ENCODE measurements at regions not wholly inside any gene's neighbourhood (a gene's known extent, or its start where the extent isn't known, plus 50 kb on each side); places are given as distances from the start of the nearest gene placed in this dataset.
"Not testable (repeated sequence)": the region's sequence is repeated elsewhere in the genome, so short reads cannot be mapped to it uniquely, and the experiment has no call there.

DNA sequence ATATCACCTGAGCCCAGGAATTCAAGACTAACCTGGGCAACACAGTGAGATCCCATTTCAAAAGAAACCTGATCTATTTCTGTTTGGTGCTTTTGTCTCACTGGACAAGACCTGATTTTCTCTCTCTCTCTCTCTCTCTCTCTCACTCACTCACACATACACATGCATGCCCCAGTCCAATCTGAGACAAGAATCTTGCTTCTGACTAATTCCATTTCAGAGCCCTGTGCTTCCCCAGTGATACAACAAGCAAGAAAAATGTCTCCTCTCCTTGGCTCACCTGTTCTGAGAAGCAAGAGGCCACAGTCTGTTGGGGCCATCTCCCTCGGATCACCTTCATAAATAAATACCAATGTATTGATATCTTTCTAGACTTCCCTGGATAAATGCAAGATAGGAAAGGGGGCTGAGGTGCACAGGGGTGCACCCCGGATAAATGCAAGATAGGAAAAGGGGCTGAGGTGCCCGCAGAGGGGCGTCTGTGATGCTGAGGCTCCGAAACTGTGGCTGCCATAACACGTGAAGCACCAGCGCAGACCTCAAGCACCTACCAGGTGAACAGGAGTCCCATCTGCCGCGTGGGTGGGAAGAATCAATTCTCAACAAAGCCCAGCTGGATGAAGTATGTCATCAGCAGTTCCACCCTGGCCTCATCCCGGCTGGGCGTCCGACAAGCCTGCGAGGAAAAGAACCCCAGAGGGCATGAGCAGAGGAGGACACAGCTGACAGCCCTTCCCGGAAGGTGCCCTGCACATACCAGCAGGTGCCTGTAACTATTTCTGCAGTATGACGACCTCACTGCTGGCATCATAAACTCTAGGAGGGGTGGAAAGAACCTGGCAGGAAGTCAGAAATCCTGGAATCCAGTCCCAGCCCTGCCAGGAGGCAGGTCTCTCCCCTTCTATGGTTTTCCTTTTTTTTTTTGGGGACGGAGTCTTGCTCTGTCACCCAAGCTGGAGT lies 280.0 kb downstream of the GOLGA6L6 start:
- not testable (repeated sequence) for H3K9ac ChIP-seq (ENCODE audit: low read length); FAIRE-seq; H3K4me3 ChIP-seq (ENCODE audit: insufficient read depth, low read depth, low read length); H3K27ac ChIP-seq (ENCODE audit: low read depth, low read length); H3K27me3 Mint-ChIP-seq (ENCODE audit: low read depth, unreplicated experiment); DNase-seq (ENCODE audit: low read depth); H4K20me1 ChIP-seq (ENCODE audit: insufficient read depth, low read length); H3K4me3 Mint-ChIP-seq (ENCODE audit: unreplicated experiment); H3K4me1 ChIP-seq (ENCODE audit: insufficient read depth, low read length); H3K36me3 Mint-ChIP-seq (ENCODE audit: low read depth, unreplicated experiment); H3K27ac Mint-ChIP-seq (ENCODE audit: unreplicated experiment); H3K4me1 Mint-ChIP-seq (ENCODE audit: low read depth, unreplicated experiment); H2AFZ ChIP-seq (ENCODE audit: low read depth, low read length); H3K79me2 ChIP-seq (ENCODE audit: insufficient read depth, low read length); H3K27me3 ChIP-seq (ENCODE audit: insufficient read depth, low read length); H3K4me2 ChIP-seq (ENCODE audit: low read length); H3K36me3 ChIP-seq (ENCODE audit: insufficient read depth, low read length)
- H3K9me3 Mint-ChIP-seq (ENCODE audit: unreplicated experiment): peaks cover 14% of the 10 kb centered on the region
- H3K9me3 ChIP-seq (ENCODE audit: insufficient read depth, low read depth, low read length): peaks cover 18% of the 10 kb centered on the region

DNA sequence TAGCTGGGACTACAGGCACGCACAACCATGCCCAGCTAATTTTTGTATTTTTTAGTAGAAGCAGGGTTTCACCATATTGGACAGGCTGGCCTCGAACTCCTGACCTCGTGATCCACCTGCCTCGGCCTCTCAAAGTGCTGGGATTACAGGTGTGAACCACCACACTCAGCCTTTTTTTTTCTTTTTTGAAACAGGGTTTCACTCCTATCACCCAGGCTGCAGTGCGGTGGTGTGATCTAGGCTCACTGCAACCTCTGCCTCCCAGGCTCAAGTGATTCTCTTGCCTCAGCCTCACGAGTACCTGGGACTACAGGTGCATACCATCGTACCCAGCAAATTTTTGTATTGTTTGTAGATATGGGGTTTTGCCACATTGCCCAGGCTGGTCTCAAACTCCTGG lies 280.9 kb downstream of the GOLGA6L6 start:
- H3K4me3 Mint-ChIP-seq (ENCODE audit: unreplicated experiment); H3K36me3 Mint-ChIP-seq (ENCODE audit: low read depth, unreplicated experiment); H3K27ac ChIP-seq (ENCODE audit: low read depth, low read length); H3K27me3 ChIP-seq (ENCODE audit: insufficient read depth, low read length); H3K9ac ChIP-seq (ENCODE audit: low read length); H3K4me1 ChIP-seq (ENCODE audit: insufficient read depth, low read length); H2AFZ ChIP-seq (ENCODE audit: low read depth, low read length); H3K4me1 Mint-ChIP-seq (ENCODE audit: low read depth, unreplicated experiment); H4K20me1 ChIP-seq (ENCODE audit: insufficient read depth, low read length); H3K4me3 ChIP-seq (ENCODE audit: insufficient read depth, low read depth, low read length); FAIRE-seq; H3K4me2 ChIP-seq (ENCODE audit: low read length); H3K27ac Mint-ChIP-seq (ENCODE audit: unreplicated experiment); H3K27me3 Mint-ChIP-seq (ENCODE audit: low read depth, unreplicated experiment); H3K79me2 ChIP-seq (ENCODE audit: insufficient read depth, low read length); H3K36me3 ChIP-seq (ENCODE audit: insufficient read depth, low read length); DNase-seq (ENCODE audit: low read depth): not testable (repeated sequence)
- H3K9me3 ChIP-seq (ENCODE audit: insufficient read depth, low read depth, low read length): peaks cover 18% of the 10 kb centered on the region
- H3K9me3 Mint-ChIP-seq (ENCODE audit: unreplicated experiment): peaks cover 16% of the 10 kb centered on the region

DNA sequence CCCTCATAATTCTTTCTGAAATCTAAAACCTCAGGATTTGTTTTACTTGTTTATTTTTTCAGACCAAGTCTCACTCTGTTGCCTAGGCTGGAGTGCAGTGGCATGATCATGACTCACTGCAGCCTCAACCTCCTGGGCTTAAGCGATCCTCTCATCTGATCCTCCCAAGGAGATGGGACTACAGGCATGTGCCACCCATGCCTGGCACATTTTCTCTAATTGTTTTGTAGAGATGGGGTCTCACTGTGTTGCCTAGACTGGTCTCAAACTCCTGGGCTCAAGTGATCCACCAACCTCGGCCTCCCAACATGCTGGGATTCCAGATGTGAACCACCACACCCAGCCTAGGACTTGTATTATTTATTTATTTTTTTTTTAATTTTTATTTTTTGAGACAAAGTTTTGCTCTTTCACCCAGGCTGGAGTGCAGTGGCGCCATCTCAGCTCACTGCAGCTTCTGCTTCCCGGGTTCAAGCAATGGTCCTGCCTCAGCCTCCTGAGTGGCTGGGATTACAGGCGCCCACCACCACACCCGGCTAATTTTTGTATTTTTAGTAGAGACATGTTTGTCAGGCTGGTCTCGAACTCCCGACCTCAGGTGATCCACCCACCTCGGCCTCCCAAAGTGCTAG lies 281.9 kb downstream of the GOLGA6L6 start:
- not testable (repeated sequence) for H3K27me3 ChIP-seq (ENCODE audit: insufficient read depth, low read length); H3K4me2 ChIP-seq (ENCODE audit: low read length); H3K4me1 Mint-ChIP-seq (ENCODE audit: low read depth, unreplicated experiment); H3K79me2 ChIP-seq (ENCODE audit: insufficient read depth, low read length); H3K9ac ChIP-seq (ENCODE audit: low read length); H3K4me3 Mint-ChIP-seq (ENCODE audit: unreplicated experiment); H4K20me1 ChIP-seq (ENCODE audit: insufficient read depth, low read length); H3K27ac Mint-ChIP-seq (ENCODE audit: unreplicated experiment); H3K27ac ChIP-seq (ENCODE audit: low read depth, low read length); H3K4me3 ChIP-seq (ENCODE audit: insufficient read depth, low read depth, low read length); H3K36me3 Mint-ChIP-seq (ENCODE audit: low read depth, unreplicated experiment); H2AFZ ChIP-seq (ENCODE audit: low read depth, low read length); DNase-seq (ENCODE audit: low read depth); FAIRE-seq; H3K4me1 ChIP-seq (ENCODE audit: insufficient read depth, low read length); H3K36me3 ChIP-seq (ENCODE audit: insufficient read depth, low read length); H3K27me3 Mint-ChIP-seq (ENCODE audit: low read depth, unreplicated experiment)
- peaks cover 21% of the 10 kb centered on the region for H3K9me3 Mint-ChIP-seq (ENCODE audit: unreplicated experiment)
- H3K9me3 ChIP-seq (ENCODE audit: insufficient read depth, low read depth, low read length): peaks cover 23% of the 10 kb centered on the region

DNA sequence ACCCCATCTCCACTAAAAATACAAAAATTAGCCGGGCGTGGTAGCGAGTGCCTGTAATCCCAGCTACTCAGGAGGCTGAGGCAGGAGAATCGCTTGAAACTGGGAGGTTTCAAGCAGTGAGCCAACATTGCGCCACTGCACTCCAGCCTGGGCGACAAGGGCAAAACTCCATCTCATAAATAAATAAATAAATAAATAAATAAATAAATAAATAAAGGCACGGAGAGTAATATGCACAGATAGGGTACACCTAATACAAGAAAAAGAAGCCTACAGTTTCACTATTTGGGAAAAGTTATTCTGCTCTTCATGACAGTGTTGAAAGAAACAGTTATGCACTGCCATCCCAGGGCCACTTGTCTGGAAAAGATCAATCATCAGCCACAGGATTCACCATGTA lies 285.2 kb downstream of the GOLGA6L6 start:
- H3K4me3 Mint-ChIP-seq (ENCODE audit: unreplicated experiment); H3K36me3 Mint-ChIP-seq (ENCODE audit: low read depth, unreplicated experiment); H4K20me1 ChIP-seq (ENCODE audit: insufficient read depth, low read length); H3K27me3 ChIP-seq (ENCODE audit: insufficient read depth, low read length); FAIRE-seq; H3K4me2 ChIP-seq (ENCODE audit: low read length); H2AFZ ChIP-seq (ENCODE audit: low read depth, low read length); DNase-seq (ENCODE audit: low read depth); H3K4me1 Mint-ChIP-seq (ENCODE audit: low read depth, unreplicated experiment); H3K27ac ChIP-seq (ENCODE audit: low read depth, low read length); H3K4me1 ChIP-seq (ENCODE audit: insufficient read depth, low read length); H3K79me2 ChIP-seq (ENCODE audit: insufficient read depth, low read length); H3K9ac ChIP-seq (ENCODE audit: low read length); H3K36me3 ChIP-seq (ENCODE audit: insufficient read depth, low read length); H3K4me3 ChIP-seq (ENCODE audit: insufficient read depth, low read depth, low read length); H3K27ac Mint-ChIP-seq (ENCODE audit: unreplicated experiment); H3K27me3 Mint-ChIP-seq (ENCODE audit: low read depth, unreplicated experiment): not testable (repeated sequence)
- H3K9me3 Mint-ChIP-seq (ENCODE audit: unreplicated experiment): peaks cover 25% of the 10 kb centered on the region
- H3K9me3 ChIP-seq (ENCODE audit: insufficient read depth, low read depth, low read length): peaks cover 25% of the 10 kb centered on the region

DNA sequence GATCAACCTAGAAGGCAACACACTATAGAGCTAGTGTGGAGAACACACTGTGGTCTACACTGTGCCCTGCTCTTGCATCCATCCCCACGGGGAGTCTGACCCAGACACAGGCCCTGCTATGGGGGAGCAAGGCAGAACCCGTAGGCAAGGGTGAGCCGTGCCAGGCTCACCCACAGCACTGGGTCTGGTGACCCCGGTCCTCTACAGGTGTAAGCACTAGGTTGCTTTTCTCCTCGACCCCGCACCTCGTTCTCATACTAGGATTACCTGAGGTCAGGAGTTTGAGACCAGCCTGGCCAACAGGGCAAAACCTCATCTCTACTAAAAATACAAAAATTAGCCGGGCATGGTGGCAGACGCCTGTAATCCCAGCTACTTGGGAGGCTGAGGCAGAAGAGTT lies 286.0 kb downstream of the GOLGA6L6 start:
- FAIRE-seq; H3K36me3 Mint-ChIP-seq (ENCODE audit: low read depth, unreplicated experiment); H3K27me3 Mint-ChIP-seq (ENCODE audit: low read depth, unreplicated experiment); H3K4me1 ChIP-seq (ENCODE audit: insufficient read depth, low read length); H3K4me2 ChIP-seq (ENCODE audit: low read length); H3K4me1 Mint-ChIP-seq (ENCODE audit: low read depth, unreplicated experiment); H3K79me2 ChIP-seq (ENCODE audit: insufficient read depth, low read length); H3K4me3 Mint-ChIP-seq (ENCODE audit: unreplicated experiment); H3K27me3 ChIP-seq (ENCODE audit: insufficient read depth, low read length); H3K27ac ChIP-seq (ENCODE audit: low read depth, low read length); H2AFZ ChIP-seq (ENCODE audit: low read depth, low read length); H3K36me3 ChIP-seq (ENCODE audit: insufficient read depth, low read length); H3K9ac ChIP-seq (ENCODE audit: low read length); H3K4me3 ChIP-seq (ENCODE audit: insufficient read depth, low read depth, low read length); H3K27ac Mint-ChIP-seq (ENCODE audit: unreplicated experiment); DNase-seq (ENCODE audit: low read depth); H4K20me1 ChIP-seq (ENCODE audit: insufficient read depth, low read length): not testable (repeated sequence)
- H3K9me3 ChIP-seq (ENCODE audit: insufficient read depth, low read depth, low read length): peaks cover 26% of the 10 kb centered on the region
- peaks cover 25% of the 10 kb centered on the region for H3K9me3 Mint-ChIP-seq (ENCODE audit: unreplicated experiment)
